CD4-positive, alpha-beta memory T cell (primary cell): ENCODE measurements at regions not wholly inside any gene's neighbourhood (a gene's known extent, or its start where the extent isn't known, plus 50 kb on each side); places are given as distances from the start of the nearest gene placed in this dataset.

Experiments used
- CTCF ChIA-PET: fragments of 350-600 bp; sonication (Branson Sonifier 250); formaldehyde crosslinking; loops from one replicate; lab custom pipeline; 2021; ENCODE audit warnings: inconsistent platforms; ENCODE audit not compliant: partially characterized antibody; lab: Charles Lee
- POLR2A ChIA-PET: fragments of 350-600 bp; sonication (Branson Sonifier 250); formaldehyde crosslinking; loops from one replicate; lab custom pipeline; 2021; ENCODE audit not compliant: partially characterized antibody; lab: Charles Lee
- DNase-seq, 5 donors: peaks; one replicate each; pipeline versions ENCODE4 v3.0.0 to v3.0.0-alpha.2; 2020 to 2022; ENCODE audit warnings: mixed read lengths in 1 of 5
- H3K27ac ChIP-seq: one replicate; pipeline ENCODE4 v1.7.0; 2013; ENCODE audit warnings: low read depth, low read length
- H3K27me3 ChIP-seq: 2 replicates; pipeline ENCODE4 v1.7.0; 2013; ENCODE audit warnings: mild to moderate bottlenecking, low read length, moderate library complexity; ENCODE audit not compliant: insufficient read depth
- H3K36me3 ChIP-seq: 2 replicates; pipeline ENCODE4 v1.7.0; 2013; ENCODE audit warnings: mild to moderate bottlenecking, low read length, moderate library complexity; ENCODE audit not compliant: insufficient read depth
- H3K4me1 ChIP-seq: 2 replicates; pipeline ENCODE4 v1.7.0; 2013; ENCODE audit warnings: mild to moderate bottlenecking, low read length, moderate library complexity; ENCODE audit not compliant: insufficient read depth
- H3K4me3 ChIP-seq, 2 donors: one replicate each; pipeline ENCODE4 v1.7.0; 2013; ENCODE audit warnings: low read length in 2 of 2, mild to moderate bottlenecking in 1 of 2
- H3K9me3 ChIP-seq, 2 donors: one replicate each; pipeline ENCODE4 v1.7.0; 2013; ENCODE audit warnings: low read length in 2 of 2, control low read depth in 1 of 2; ENCODE audit not compliant: control insufficient read depth in 1 of 2
- H3K27ac Mint-ChIP-seq, 7 donors: one replicate each; pipeline ENCODE4 v1.8.0; 2020 to 2021; ENCODE audit warnings: mixed read lengths in 7 of 7, mild to moderate bottlenecking in 6 of 7, inconsistent platforms in 3 of 7, moderate library complexity in 3 of 7
- H3K27me3 Mint-ChIP-seq, 2 donors: one replicate each; pipeline ENCODE4 v1.8.0; 2020 to 2021; ENCODE audit warnings: mixed read lengths in 2 of 2
- H3K36me3 Mint-ChIP-seq, 2 donors: one replicate each; pipeline ENCODE4 v1.8.0; 2020 to 2021; ENCODE audit warnings: mixed read lengths in 2 of 2, inconsistent platforms in 1 of 2, mild to moderate bottlenecking in 1 of 2
- H3K4me1 Mint-ChIP-seq, 4 donors: one replicate each; pipeline ENCODE4 v1.8.0; 2020 to 2021; ENCODE audit warnings: mixed read lengths in 4 of 4, mild to moderate bottlenecking in 1 of 4
- H3K4me3 Mint-ChIP-seq, 8 donors: one replicate each; pipeline ENCODE4 v1.8.0; 2020 to 2021; ENCODE audit warnings: mixed read lengths in 8 of 8, mild to moderate bottlenecking in 7 of 8, moderate library complexity in 6 of 8, inconsistent platforms in 3 of 8
- H3K9me3 Mint-ChIP-seq, 8 donors: one replicate each; pipeline ENCODE4 v1.8.0; 2020 to 2021; ENCODE audit warnings: mixed read lengths in 8 of 8, mild to moderate bottlenecking in 5 of 8, inconsistent platforms in 3 of 8, moderate library complexity in 1 of 8
- intact Hi-C: fragments of 100-400 bp; cut with micrococcal nuclease; formaldehyde crosslinking; loops from one replicate; pipeline ENCODE4 v1.15.1; 2023

DNA sequence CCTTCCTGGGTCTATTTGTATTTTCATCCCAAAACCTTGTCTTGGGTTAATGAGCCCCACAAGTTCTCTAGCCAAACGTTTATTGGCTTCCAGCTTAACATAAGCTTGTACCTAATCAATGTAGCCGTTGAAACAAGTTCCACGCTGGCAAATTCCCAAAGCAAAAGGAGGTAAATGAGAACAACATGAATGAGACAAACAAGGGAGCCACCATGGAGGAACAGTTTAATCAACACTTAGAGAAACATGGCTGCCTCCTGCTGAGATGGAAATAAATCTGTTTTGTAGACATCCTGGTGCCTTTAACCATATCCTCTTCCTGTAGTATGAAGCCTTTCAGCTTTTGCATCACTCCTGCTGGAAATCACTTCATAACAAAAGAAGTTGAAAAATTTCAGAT is 166.6 kb upstream of the NFIB start:
- Mint-ChIP-seq H3K36me3 (no peaks in the 10 kb centered on the region), H3K4me3 (no peak overlapping the region), H3K27ac (no peak overlapping the region), H3K9me3 (peaks cover 0 to 7% (median under 1%) of the 10 kb centered on the region in 8 donors), H3K4me1 (no peaks in the 10 kb centered on the region), H3K27me3 (peaks cover 5 to 7% of the 10 kb centered on the region in 2 donors)
- POLR2A ChIA-PET = no interaction called here
- Histone ChIP-seq H3K4me3 (no peak overlapping the region), H3K27me3 (no peaks in the 10 kb centered on the region), H3K27ac (no peak overlapping the region), H3K36me3 (no peaks in the 10 kb centered on the region), H3K4me1 (no peaks in the 10 kb centered on the region), H3K9me3 (no peaks in the 10 kb centered on the region)
- intact Hi-C loops = no loop called here
- CTCF ChIA-PET = no interaction called here
- no peak for DNase-seq

DNA sequence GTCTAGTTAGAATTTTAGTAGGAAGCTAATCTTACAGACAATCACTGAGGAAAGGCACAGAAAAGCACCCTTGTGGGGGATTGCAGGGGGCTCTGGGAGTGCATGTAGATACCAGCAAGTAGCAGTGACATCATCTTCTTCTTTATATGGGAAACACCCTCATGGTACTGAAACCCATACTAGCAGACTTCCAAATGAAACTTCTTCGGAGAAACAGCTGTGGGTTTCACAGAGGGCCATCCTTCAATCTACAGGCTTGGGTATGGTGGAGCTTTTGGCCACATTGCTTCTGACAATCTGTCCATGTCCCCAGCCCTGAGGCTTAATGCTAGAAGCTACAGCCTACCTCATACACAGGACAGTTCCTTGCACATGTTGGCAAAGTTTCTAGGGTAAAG is 165.2 kb upstream of the NFIB start:
- Mint-ChIP-seq H3K9me3 (peaks cover 0 to 3% (median under 1%) of the 10 kb centered on the region in 8 donors), H3K27ac (peak overlapping the region in 1 of 7 donors; percentile 49), H3K4me3 (no peak overlapping the region), H3K36me3 (no peaks in the 10 kb centered on the region), H3K27me3 (peaks cover 5 to 7% of the 10 kb centered on the region in 2 donors), H3K4me1 (no peaks in the 10 kb centered on the region)
- ChIA-PET POLR2A (no interaction called here), CTCF (no interaction called here)
- Histone ChIP-seq H3K4me1 (no peaks in the 10 kb centered on the region), H3K27me3 (no peaks in the 10 kb centered on the region), H3K27ac (no peak overlapping the region), H3K9me3 (no peaks in the 10 kb centered on the region), H3K4me3 (no peak overlapping the region), H3K36me3 (no peaks in the 10 kb centered on the region)
- intact Hi-C loops = no loop called here
- no peak for DNase-seq

DNA sequence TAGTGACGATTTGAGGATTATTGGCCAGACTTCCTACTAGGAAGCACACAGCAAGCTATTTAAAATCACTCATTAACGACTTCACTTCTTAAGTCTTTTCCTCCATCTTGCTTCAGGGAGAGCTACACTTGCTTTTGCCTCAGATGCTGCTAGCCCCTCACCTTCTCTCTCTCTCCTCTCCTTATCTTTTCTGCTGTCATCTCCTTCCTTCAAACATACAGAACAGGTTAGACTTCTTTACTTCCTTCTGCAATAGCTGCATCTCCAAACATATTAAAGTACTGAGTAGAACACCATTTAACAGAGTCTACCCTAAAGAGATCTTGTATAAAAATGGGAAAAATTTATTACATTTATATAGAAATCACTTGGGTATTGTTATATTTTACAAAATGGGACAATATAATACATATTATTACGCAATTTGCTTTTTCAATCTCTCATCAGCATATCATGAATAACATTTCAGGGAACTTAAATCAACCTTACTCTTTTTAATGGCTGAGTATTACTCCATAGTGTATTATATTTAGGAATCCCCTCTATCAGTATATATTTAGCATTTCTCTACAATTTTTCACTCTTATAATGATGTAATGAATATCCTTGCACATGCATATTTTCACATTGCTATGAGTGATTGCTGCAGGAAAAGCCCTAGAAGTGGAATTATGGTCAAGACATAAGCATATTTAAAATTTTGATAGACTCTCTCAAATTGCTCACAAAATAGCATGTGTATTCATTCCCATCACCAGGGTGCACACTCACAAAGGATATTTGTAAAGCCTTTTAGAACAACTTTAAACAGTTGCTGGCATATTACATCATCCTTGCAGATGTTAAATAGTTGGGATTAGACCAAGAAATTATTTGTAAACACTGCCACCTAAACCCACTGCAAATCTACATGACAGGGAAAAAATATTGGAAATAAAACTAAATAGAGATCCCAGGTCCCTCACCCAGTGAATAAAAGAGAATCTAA is 164.5 kb upstream of the NFIB start:
- H3K4me1 ChIP-seq = no peaks in the 10 kb centered on the region
- H3K27me3 ChIP-seq = no peaks in the 10 kb centered on the region
- Mint-ChIP-seq H3K36me3 (no peaks in the 10 kb centered on the region), H3K9me3 (peaks cover 0 to 3% (median under 1%) of the 10 kb centered on the region in 8 donors), H3K4me1 (no peaks in the 10 kb centered on the region), H3K4me3 (no peak overlapping the region), H3K27ac (no peak overlapping the region), H3K27me3 (peaks cover 5 to 7% of the 10 kb centered on the region in 2 donors)
- ChIA-PET POLR2A (no interaction called here), CTCF (no interaction called here)
- no peak overlapping the region for H3K4me3 ChIP-seq
- no peaks in the 10 kb centered on the region for H3K36me3 ChIP-seq
- intact Hi-C loops = no loop called here
- no peak for DNase-seq
- no peaks in the 10 kb centered on the region for H3K9me3 ChIP-seq
- no peak overlapping the region for H3K27ac ChIP-seq

DNA sequence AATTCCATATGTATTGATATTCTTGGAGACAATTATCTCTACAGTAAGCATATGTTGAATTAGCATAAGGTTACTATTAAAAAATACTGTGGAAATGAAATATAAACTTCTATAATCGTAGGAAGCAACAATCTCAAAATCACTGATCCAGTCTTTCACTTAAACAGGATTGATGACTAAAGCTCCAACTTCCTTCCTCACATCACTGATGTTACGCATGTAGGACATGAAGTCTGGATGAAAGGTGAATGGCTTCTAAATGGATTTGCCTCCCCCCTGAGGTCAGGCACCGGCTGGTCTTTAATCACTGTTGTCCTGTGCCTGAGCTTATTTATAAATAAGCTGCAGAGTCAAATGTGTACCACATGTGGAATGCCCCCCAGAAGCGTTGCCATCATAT is 157.1 kb upstream of the NFIB start:
- Mint-ChIP-seq H3K4me3 (no peak overlapping the region), H3K27ac (no peak overlapping the region), H3K9me3 (peaks cover 0 to 2% (median 0%) of the 10 kb centered on the region in 8 donors), H3K36me3 (no peaks in the 10 kb centered on the region), H3K27me3 (peaks cover 0 to 3% of the 10 kb centered on the region in 2 donors), H3K4me1 (no peaks in the 10 kb centered on the region)
- Histone ChIP-seq H3K4me3 (no peak overlapping the region), H3K27me3 (no peaks in the 10 kb centered on the region), H3K4me1 (no peaks in the 10 kb centered on the region), H3K36me3 (no peaks in the 10 kb centered on the region), H3K27ac (no peak overlapping the region), H3K9me3 (no peaks in the 10 kb centered on the region)
- POLR2A ChIA-PET = no interaction called here
- no peak for DNase-seq
- CTCF ChIA-PET = no interaction called here
- intact Hi-C loops = no loop called here

DNA sequence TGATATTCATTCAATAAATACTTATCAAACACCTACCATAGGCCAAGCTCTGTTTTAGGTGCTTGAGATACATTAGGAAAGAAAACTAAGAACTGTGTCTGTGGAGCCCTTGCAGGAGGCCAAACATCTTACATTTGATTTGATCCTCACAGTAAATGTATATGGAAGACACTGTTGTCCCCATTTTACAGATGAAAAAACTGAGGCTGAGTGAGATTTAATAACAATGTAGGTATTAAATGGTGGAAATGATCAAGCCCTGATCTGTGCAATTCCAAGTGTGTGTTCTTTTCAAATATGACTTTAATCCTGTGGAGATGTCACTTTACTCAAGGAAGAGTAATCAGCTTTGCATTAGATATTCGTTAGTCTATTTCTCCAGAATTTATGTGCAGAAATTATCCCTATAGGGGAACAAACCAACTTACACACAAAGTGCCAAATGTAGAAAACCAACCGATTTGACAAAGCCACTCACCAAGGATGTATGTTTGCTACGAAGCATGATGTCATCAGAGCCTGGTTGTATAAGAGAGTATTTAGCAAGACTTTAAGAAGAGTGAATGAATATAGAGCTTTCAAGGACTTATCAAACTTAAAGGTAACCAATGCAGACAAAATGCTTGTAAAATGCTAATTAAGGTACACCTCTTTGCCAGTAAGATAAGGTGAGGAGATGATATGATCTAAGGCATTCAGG is 153.9 kb upstream of the NFIB start:
- Histone ChIP-seq H3K27me3 (no peaks in the 10 kb centered on the region), H3K9me3 (no peaks in the 10 kb centered on the region), H3K4me3 (no peak overlapping the region), H3K36me3 (no peaks in the 10 kb centered on the region), H3K27ac (no peak overlapping the region), H3K4me1 (no peaks in the 10 kb centered on the region)
- Mint-ChIP-seq H3K4me3 (no peak overlapping the region), H3K27me3 (peaks cover 3% of the 10 kb centered on the region in 2 donors), H3K4me1 (no peaks in the 10 kb centered on the region), H3K27ac (no peak overlapping the region), H3K9me3 (no peaks in the 10 kb centered on the region), H3K36me3 (no peaks in the 10 kb centered on the region)
- no peak for DNase-seq
- CTCF ChIA-PET = no interaction called here
- intact Hi-C loops = no loop called here
- POLR2A ChIA-PET = no interaction called here

DNA sequence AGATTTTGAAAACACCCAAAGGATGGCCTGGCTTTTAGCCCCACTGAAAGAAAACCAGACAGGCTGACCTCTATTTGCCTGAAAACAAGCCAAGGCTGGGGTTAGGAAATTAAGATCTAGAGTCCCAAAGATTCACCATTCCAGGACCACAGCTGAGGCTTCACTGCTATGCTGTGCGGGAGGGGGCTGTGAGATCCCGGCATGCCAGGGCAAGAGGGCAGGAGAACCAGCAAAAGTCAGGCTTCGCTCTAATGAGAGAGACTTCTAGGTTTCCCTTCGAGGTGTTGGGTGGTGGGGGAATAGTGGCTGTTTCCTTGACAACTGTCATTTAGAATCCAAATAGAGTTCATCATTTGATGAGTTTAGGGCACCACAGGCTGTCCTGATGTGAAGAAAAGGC is 152.9 kb upstream of the NFIB start:
- CTCF ChIA-PET = no interaction called here
- Histone ChIP-seq H3K4me3 (no peak overlapping the region), H3K27me3 (no peaks in the 10 kb centered on the region)

DNA sequence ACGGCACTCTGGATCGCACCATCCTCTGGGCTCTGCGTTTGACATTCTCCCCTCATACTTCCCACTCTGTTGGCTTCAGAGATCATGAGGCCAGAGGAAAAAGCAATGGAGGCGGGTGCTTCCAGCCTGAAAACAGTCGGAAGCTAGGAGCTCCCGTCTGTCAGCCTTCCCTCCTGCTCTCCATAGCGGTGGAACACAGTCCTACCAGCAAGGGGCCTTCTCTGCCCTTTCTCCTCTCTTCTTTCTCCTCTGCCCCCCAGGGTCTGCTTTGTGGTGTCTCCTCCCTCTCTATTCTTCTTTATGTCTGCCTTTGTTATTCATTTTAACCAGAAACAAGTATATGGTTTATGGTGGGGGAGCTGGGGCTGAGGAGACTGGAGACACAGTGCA is 152.5 kb upstream of the NFIB start:
- no peaks in the 10 kb centered on the region for H3K4me1 Mint-ChIP-seq
- intact Hi-C loops = no loop called here
- POLR2A ChIA-PET = no interaction called here
- H3K4me3 ChIP-seq = no peak overlapping the region
- peaks cover 3% of the 10 kb centered on the region in 2 donors for H3K27me3 Mint-ChIP-seq
- no peak overlapping the region for H3K4me3 Mint-ChIP-seq
- no peaks in the 10 kb centered on the region for H3K9me3 Mint-ChIP-seq
- H3K36me3 ChIP-seq = no peaks in the 10 kb centered on the region
- H3K27me3 ChIP-seq = no peaks in the 10 kb centered on the region
- DNase-seq = no peak
- CTCF ChIA-PET = no interaction called here
- no peak overlapping the region for H3K27ac Mint-ChIP-seq
- H3K9me3 ChIP-seq = no peaks in the 10 kb centered on the region
- H3K4me1 ChIP-seq = no peaks in the 10 kb centered on the region
- no peak overlapping the region for H3K27ac ChIP-seq
- no peaks in the 10 kb centered on the region for H3K36me3 Mint-ChIP-seq

More for the DNA sequence above, 152.9 kb upstream of the NFIB start:
- no peaks in the 10 kb centered on the region for H3K9me3 ChIP-seq
- H3K27ac Mint-ChIP-seq = no peak overlapping the region
- no peaks in the 10 kb centered on the region for H3K4me1 ChIP-seq
- H3K9me3 Mint-ChIP-seq = no peaks in the 10 kb centered on the region
- H3K4me1 Mint-ChIP-seq = no peaks in the 10 kb centered on the region
- intact Hi-C loops = no loop called here
- DNase-seq = no peak
- H3K4me3 Mint-ChIP-seq = no peak overlapping the region
- no peaks in the 10 kb centered on the region for H3K36me3 Mint-ChIP-seq
- H3K27ac ChIP-seq = no peak overlapping the region
- peaks cover 3% of the 10 kb centered on the region in 2 donors for H3K27me3 Mint-ChIP-seq
- H3K36me3 ChIP-seq = no peaks in the 10 kb centered on the region
- POLR2A ChIA-PET = no interaction called here
